Coronary artery (tissue), 2 donors: ENCODE measurements at regions not wholly inside any gene's neighbourhood (a gene's known extent, or its start where the extent isn't known, plus 50 kb on each side); places are given as distances from the start of the nearest gene placed in this dataset.

Source experiments
- DNase-seq: peaks from one replicate; pipeline ENCODE4 v3.0.0-alpha.2; 2017; ENCODE audit warnings: low spot score
- H3K27ac ChIP-seq, 2 donors: fragments of 200-600 bp; sonication (generic); one replicate each; pipeline ENCODE4 v1.5.1; 2016 to 2019
- H3K4me3 ChIP-seq: fragments of 200-600 bp; sonication (generic); 2 replicates; pipeline ENCODE4 v1.5.1; 2016; ENCODE audit warnings: mild to moderate bottlenecking, moderate library complexity
- CTCF ChIP-seq: fragments of 200-600 bp; sonication (generic); IDR thresholded peaks from one replicate; pipeline ENCODE4 v1.5.1; 2019; ENCODE audit warnings: antibody characterized with exemption

DNA sequence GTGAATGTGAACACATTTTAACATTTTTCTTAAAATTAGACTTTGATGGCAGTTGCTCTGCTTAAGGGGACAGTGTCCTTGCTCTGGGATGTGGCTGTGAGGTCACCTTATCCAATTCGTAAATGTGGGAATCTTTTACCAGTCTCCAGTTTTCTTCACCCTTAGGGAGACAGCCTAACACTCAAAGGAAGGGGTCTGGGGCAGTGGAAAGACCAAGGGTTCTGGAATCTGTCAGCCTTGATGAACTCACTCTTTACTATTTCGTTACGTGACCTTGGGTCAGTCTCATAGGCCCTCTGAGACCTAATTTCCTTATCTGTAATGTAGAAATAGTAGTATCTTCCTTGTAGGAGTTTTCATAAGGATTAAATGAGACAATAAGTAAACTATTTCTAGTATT, 245.6 kb upstream of the ATP2B1 start:
- no peak for DNase-seq
- no peak for TF ChIP-seq CTCF
- H3K27ac ChIP-seq = no peak overlapping the region
- H3K4me3 ChIP-seq = no peak overlapping the region

GRCh38 chr12:89951694-89952060, 243.0 kb upstream of the ATP2B1 start:
- no peak for TF ChIP-seq CTCF
- no peak overlapping the region for H3K27ac ChIP-seq
- DNase-seq = no peak
- no peak overlapping the region for H3K4me3 ChIP-seq

DNA sequence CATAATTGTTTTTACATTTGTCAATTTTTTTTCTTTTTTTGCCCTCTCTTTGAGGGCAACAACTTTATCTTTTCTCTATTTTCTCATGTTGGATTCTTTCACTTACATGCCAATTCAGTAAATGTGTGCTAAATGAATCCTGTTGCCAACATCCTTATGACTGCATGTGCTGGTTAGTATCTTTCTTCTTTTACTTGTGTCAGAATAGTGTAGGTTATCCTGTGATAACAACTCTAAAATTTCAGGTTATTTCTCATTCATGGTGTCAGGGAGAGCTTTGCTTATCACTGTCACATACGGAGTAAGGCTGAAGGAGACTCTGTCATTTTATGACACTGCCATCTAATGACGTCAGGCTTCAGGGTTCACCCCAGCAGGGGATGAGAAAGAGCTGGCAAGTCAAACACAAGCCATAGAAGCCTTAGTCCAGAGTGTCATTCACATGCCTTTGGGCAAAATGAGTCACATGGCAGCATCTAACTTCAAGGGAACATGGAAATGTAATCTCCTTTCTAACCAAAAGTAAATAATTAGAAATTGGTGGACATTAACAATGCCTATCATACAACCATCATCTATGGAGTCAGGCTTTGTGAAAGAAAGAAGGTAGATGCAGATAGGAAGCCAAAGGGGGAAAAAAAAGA, 242.5 kb upstream of the ATP2B1 start:
- no peak overlapping the region for H3K27ac ChIP-seq
- DNase-seq = no peak
- no peak overlapping the region for H3K4me3 ChIP-seq
- no peak for TF ChIP-seq CTCF

DNA sequence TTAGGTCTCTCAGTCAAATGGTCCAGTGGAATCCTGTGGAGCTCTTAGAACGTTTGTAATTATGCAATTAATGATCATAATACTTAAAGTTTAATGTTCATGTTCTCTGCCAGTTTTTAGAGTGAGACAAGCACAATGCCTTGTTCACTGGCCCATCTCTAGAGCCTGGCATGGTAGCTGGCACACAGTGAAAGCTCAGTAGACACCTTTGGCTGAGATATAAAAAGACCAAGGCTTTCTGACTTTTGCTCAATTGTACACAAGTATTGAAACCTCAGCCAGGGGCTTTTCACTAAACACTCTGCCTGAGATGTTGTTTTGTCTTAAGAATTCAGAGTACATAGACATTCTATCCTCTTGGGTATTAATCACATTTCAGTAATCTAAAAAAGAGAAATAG, 241.8 kb upstream of the ATP2B1 start:
- Histone ChIP-seq H3K4me3 (no peak overlapping the region), H3K27ac (peak overlapping the region in 1 of 2 donors; percentile 39)
- DNase-seq = no peak
- no peak for TF ChIP-seq CTCF

- TF ChIP-seq CTCF = no peak
- DNase-seq = no peak
- H3K4me3 ChIP-seq = no peak overlapping the region
- peak overlapping the region in 1 of 2 donors; percentile 39 for H3K27ac ChIP-seq
These were observed 241.0 kb upstream of the ATP2B1 start for GRCh38 chr12:89949457-89950195.

DNA sequence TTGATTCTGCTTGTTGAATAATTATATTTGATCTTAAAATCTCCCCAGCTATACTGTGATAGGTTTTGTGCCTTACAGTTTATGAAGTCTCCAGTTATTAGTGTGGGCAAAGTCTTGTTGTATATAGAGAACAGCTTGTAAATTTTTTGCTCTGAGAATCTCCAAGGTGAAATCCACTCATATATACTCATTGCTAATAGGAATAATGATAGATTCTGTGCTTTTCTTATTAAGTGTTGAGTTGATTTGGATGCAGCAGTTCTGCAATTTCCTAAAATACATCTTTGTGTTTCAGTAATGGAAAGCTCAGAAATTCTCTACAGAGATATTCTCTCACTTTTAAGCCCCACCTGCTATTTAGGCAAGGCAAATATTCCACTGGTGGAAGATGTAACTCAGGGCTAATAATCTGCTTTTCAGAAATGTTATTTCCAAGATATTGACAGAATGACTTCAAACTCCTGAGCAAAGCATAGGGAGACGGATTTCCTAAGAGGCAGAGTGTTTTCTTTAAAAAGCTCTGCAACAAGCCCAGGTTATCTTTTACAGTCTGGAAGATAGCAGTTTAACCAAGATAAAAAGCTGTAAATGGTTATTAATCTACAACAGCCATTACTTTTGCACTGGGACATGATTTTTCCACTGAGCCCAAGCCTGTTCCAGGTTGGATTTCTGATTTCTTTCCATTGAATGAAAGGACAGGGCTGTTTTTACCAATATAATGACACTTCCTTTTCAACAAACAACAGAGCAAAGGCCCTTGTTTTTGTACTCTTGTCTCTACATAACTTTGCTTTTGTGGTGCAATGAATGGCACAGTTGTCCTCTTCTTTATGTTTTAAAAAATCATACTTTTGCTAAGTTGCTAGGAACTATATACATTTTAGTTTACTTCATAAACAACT, 239.9 kb upstream of the ATP2B1 start:
- no peak for TF ChIP-seq CTCF
- H3K27ac ChIP-seq = peak overlapping the region; percentile 7 to 43
- DNase-seq = no peak
- H3K4me3 ChIP-seq = no peak overlapping the region
